22Rv1 (cell line): ENCODE measurements at regions not wholly inside any gene's neighbourhood (a gene's known extent, or its start where the extent isn't known, plus 50 kb on each side); places are given as distances from the start of the nearest gene placed in this dataset.

Experiments
- ZFX ChIP-seq: fragments of 450-650 bp; IDR thresholded peaks from 2 replicates; pipeline ENCODE4 v1.6.1; 2017; ENCODE audit warnings: antibody characterized with exemption, borderline replicate concordance
- TF ChIP-seq, protein P1 (sequence below): fragments of 450-650 bp; IDR thresholded peaks from 2 replicates; pipeline ENCODE4 v1.5.1; 2017; ENCODE audit warnings: mild to moderate bottlenecking

- TF ChIP-seq, protein P1, sequence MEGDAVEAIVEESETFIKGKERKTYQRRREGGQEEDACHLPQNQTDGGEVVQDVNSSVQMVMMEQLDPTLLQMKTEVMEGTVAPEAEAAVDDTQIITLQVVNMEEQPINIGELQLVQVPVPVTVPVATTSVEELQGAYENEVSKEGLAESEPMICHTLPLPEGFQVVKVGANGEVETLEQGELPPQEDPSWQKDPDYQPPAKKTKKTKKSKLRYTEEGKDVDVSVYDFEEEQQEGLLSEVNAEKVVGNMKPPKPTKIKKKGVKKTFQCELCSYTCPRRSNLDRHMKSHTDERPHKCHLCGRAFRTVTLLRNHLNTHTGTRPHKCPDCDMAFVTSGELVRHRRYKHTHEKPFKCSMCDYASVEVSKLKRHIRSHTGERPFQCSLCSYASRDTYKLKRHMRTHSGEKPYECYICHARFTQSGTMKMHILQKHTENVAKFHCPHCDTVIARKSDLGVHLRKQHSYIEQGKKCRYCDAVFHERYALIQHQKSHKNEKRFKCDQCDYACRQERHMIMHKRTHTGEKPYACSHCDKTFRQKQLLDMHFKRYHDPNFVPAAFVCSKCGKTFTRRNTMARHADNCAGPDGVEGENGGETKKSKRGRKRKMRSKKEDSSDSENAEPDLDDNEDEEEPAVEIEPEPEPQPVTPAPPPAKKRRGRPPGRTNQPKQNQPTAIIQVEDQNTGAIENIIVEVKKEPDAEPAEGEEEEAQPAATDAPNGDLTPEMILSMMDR: no peak
- TF ChIP-seq ZFX: no peak
Observed at GRCh38 chr1:30445449-30445848, 277.9 kb downstream of the MATN1 start.
